ENCODE measurements at regions not wholly inside any gene's neighbourhood (a gene's known extent, or its start where the extent isn't known, plus 50 kb on each side); places are given as distances from the start of the nearest gene placed in this dataset.
"Not testable (repeated sequence)": the region's sequence is repeated elsewhere in the genome, so short reads cannot be mapped to it uniquely, and the experiment has no call there.

- no peak for DNase-seq
Measured at GRCh38 chr7:68816491-68816890, 781.8 kb upstream of the AUTS2 start.

- DNase-seq: no peak
Measured at GRCh38 chr7:68820321-68820720, 778.0 kb upstream of the AUTS2 start.

- no peak for DNase-seq
Measured at GRCh38 chr7:68821846-68822245, 776.4 kb upstream of the AUTS2 start.

- DNase-seq: no peak
Measured at GRCh38 chr7:68823996-68824780, 774.1 kb upstream of the AUTS2 start.

GRCh38 chr7:68828575-68828974 lies 769.7 kb upstream of the AUTS2 start:
- no peak for DNase-seq

GRCh38 chr7:68833422-68833821 lies 764.9 kb upstream of the AUTS2 start:
- no peak for DNase-seq

- DNase-seq: no peak
Measured at GRCh38 chr7:68839014-68839413, 759.3 kb upstream of the AUTS2 start.

- no peak for DNase-seq
Measured at GRCh38 chr7:68840991-68841390, 757.3 kb upstream of the AUTS2 start.

- DNase-seq: not testable (repeated sequence)
Measured at GRCh38 chr7:68843985-68844384, 754.3 kb upstream of the AUTS2 start.

GRCh38 chr7:68846811-68847325 lies 751.4 kb upstream of the AUTS2 start:
- no peak for DNase-seq

- no peak for DNase-seq
Measured at GRCh38 chr7:68853254-68853653, 745.0 kb upstream of the AUTS2 start.

GRCh38 chr7:68857571-68857970 lies 740.7 kb upstream of the AUTS2 start:
- DNase-seq: no peak

- no peak for DNase-seq
Measured at GRCh38 chr7:68858497-68858896, 739.8 kb upstream of the AUTS2 start.

- DNase-seq: no peak
Measured at GRCh38 chr7:68861171-68861570, 737.1 kb upstream of the AUTS2 start.

- DNase-seq: no peak
Measured at GRCh38 chr7:68862261-68862660, 736.0 kb upstream of the AUTS2 start.

GRCh38 chr7:68862736-68863135 lies 735.5 kb upstream of the AUTS2 start:
- DNase-seq: no peak

- no peak for DNase-seq
Measured at GRCh38 chr7:68865351-68866199, 732.7 kb upstream of the AUTS2 start.

GRCh38 chr7:68866200-68866570 lies 732.1 kb upstream of the AUTS2 start:
- no peak for DNase-seq

GRCh38 chr7:68866721-68867120 lies 731.6 kb upstream of the AUTS2 start:
- DNase-seq: not testable (repeated sequence)

- no peak for DNase-seq
Measured at GRCh38 chr7:68868978-68869377, 729.3 kb upstream of the AUTS2 start.

- no peak for DNase-seq
Measured at GRCh38 chr7:68873616-68874015, 724.7 kb upstream of the AUTS2 start.

- no peak for DNase-seq
Measured at GRCh38 chr7:68875857-68876256, 722.4 kb upstream of the AUTS2 start.

GRCh38 chr7:68887116-68887515 lies 711.2 kb upstream of the AUTS2 start:
- DNase-seq: not testable (repeated sequence)

GRCh38 chr7:68888971-68889385 lies 709.3 kb upstream of the AUTS2 start:
- no peak for DNase-seq
